Mucosa of descending colon (tissue), 3 donors: ENCODE measurements at regions not wholly inside any gene's neighbourhood (a gene's known extent, or its start where the extent isn't known, plus 50 kb on each side); places are given as distances from the start of the nearest gene placed in this dataset.

ENCODE experiments used
- ATAC-seq: fragments of 200-7000 bp; cut with Tn5 transposase; one replicate; pipeline ENCODE4 v1.9.1; 2020; ENCODE audit warnings: mild to moderate bottlenecking, moderate library complexity
- DNase-seq, 3 donors: peaks; one replicate each; pipeline ENCODE4 v3.0.0-alpha.2; 2020
- H3K36me3 ChIP-seq: fragments of 200-600 bp; one replicate; pipeline ENCODE4 v1.8.0; 2021; ENCODE audit warnings: low read depth, mild to moderate bottlenecking
- H3K4me1 ChIP-seq: fragments of 200-600 bp; one replicate; pipeline ENCODE4 v1.8.0; 2021; ENCODE audit warnings: low read depth, mild to moderate bottlenecking
- H3K4me3 ChIP-seq: fragments of 200-600 bp; one replicate; pipeline ENCODE4 v1.8.0; 2021; ENCODE audit warnings: mild to moderate bottlenecking
- H3K9me3 ChIP-seq: fragments of 200-600 bp; one replicate; pipeline ENCODE4 v1.8.0; 2021; ENCODE audit warnings: mild to moderate bottlenecking
- CTCF ChIP-seq: fragments of 200-600 bp; IDR thresholded peaks from one replicate; pipeline ENCODE4 v1.8.0; 2022; ENCODE audit warnings: antibody characterized with exemption, mild to moderate bottlenecking
- intact Hi-C, 2 donors: fragments of 100-400 bp; cut with DNase I in 1 of 2; cut with micrococcal nuclease in 1 of 2; formaldehyde crosslinking; loops; one replicate each; pipeline versions ENCODE4 v1.11.0 to v1.11.1; 2022; cut with DNase I, micrococcal nuclease
- donor health status: DM: no; HTN: no; CAD: no; lungs with moderate emphysema.
- donor health status: DM: no; HTN: no; CAD: no.
- donor health status: DM: no; HTN: yes; CAD: no.

GRCh38 chr13:39263033-39263432 is 224.8 kb downstream of the NHLRC3 start:
- intact Hi-C loops = no loop called here
- peak; percentile 28 for TF ChIP-seq CTCF

GRCh38 chr13:39263531-39263930 is 225.3 kb downstream of the NHLRC3 start:
- DNase-seq = no peak
- intact Hi-C loops = no loop called here
- no peak for ATAC-seq
- Histone ChIP-seq H3K4me3 (no peak overlapping the region), H3K4me1 (peaks cover 7% of the 10 kb centered on the region), H3K9me3 (no peaks in the 10 kb centered on the region), H3K36me3 (no peaks in the 10 kb centered on the region)
- no peak for TF ChIP-seq CTCF

More at GRCh38 chr13:39263033-39263432, 224.8 kb downstream of the NHLRC3 start:
- Histone ChIP-seq H3K4me1 (peaks cover 7% of the 10 kb centered on the region), H3K9me3 (no peaks in the 10 kb centered on the region), H3K4me3 (no peak overlapping the region), H3K36me3 (no peaks in the 10 kb centered on the region)
- ATAC-seq (peak; percentile 78), DNase-seq (peak in 1 of 3 donors; percentile 66)

- DNase-seq (no peak), ATAC-seq (no peak)
- Histone ChIP-seq H3K4me1 (peaks cover 7% of the 10 kb centered on the region), H3K36me3 (no peaks in the 10 kb centered on the region), H3K9me3 (no peaks in the 10 kb centered on the region), H3K4me3 (no peak overlapping the region)
- TF ChIP-seq CTCF = no peak
- intact Hi-C loops = no loop called here
Measured at GRCh38 chr13:39266426-39266825, 228.2 kb downstream of the NHLRC3 start.

- ATAC-seq = no peak
- intact Hi-C loops = no loop called here
- Histone ChIP-seq H3K36me3 (no peaks in the 10 kb centered on the region), H3K4me1 (peaks cover 2% of the 10 kb centered on the region), H3K9me3 (no peaks in the 10 kb centered on the region), H3K4me3 (no peak overlapping the region)
- no peak for TF ChIP-seq CTCF
- DNase-seq = no peak
Measured at GRCh38 chr13:39268398-39268797, 230.1 kb downstream of the NHLRC3 start.

GRCh38 chr13:39269004-39269403 is 230.7 kb downstream of the NHLRC3 start:
- intact Hi-C loops = no loop called here
- Histone ChIP-seq H3K36me3 (no peaks in the 10 kb centered on the region), H3K9me3 (no peaks in the 10 kb centered on the region), H3K4me3 (no peak overlapping the region), H3K4me1 (no peaks in the 10 kb centered on the region)
- no peak for ATAC-seq
- TF ChIP-seq CTCF = no peak
- no peak for DNase-seq

GRCh38 chr13:39269411-39269810 is 231.2 kb downstream of the NHLRC3 start:
- ATAC-seq (no peak), DNase-seq (no peak)
- Histone ChIP-seq H3K36me3 (no peaks in the 10 kb centered on the region), H3K4me1 (no peaks in the 10 kb centered on the region), H3K9me3 (no peaks in the 10 kb centered on the region), H3K4me3 (no peak overlapping the region)
- TF ChIP-seq CTCF = no peak
- intact Hi-C loops = no loop called here
